ENCODE measurements at regions not wholly inside any gene's neighbourhood (a gene's known extent, or its start where the extent isn't known, plus 50 kb on each side); places are given as distances from the start of the nearest gene placed in this dataset.

DNA sequence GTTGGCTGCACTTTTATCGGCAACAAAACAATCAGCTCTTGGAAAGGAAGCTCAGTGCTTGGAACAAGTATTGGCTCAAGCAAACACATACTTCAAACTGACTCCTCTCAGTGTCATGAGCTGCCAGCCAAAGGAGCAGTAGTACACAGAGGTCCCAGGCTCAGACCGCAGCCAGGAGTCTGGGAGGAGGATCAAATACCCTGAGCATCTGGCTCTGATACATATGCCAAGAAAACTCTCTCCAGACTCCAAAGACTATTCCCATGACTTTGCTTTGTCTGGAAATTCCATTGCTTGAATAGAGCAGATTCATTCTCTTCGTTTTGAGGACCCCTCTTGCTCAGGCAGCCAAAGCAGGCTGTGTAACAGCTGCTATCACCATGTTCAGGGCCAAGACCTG is 501.6 kb upstream of the PSMD7 start (continued):
- TF ChIP-seq KDM5A (IDR thresholded peaks at IDR 0.05; ENCODE audit: low read length) (no peak), EGR1 (IDR thresholded peaks at IDR 0.05; ENCODE audit: borderline replicate concordance, low read depth, low read length) (no peak)

Data from H1 (cell line).